A673 (cell line): ENCODE measurements at regions not wholly inside any gene's neighbourhood (a gene's known extent, or its start where the extent isn't known, plus 50 kb on each side); places are given as distances from the start of the nearest gene placed in this dataset.
"Not testable (repeated sequence)": the region's sequence is repeated elsewhere in the genome, so short reads cannot be mapped to it uniquely, and the experiment has no call there.

Experiments
- CTCF ChIP-seq: fragments of 300-800, 200-600 bp; sonication (generic); conservative IDR thresholded peaks from 2 replicates; pipeline ENCODE4 v1.5.1; 2017; ENCODE audit warnings: low read depth, mild to moderate bottlenecking, antibody characterized with exemption, low read length, moderate library complexity, mixed read lengths
- EZH2 ChIP-seq: fragments of 200-600 bp; sonication (generic); IDR thresholded peaks from 2 replicates; pipeline ENCODE4 v1.6.1; 2017; ENCODE audit warnings: borderline replicate concordance, low read depth, mild to moderate bottlenecking, mixed read lengths, antibody characterized with exemption, low read length; ENCODE audit not compliant: poor library complexity, severe bottlenecking

DNA sequence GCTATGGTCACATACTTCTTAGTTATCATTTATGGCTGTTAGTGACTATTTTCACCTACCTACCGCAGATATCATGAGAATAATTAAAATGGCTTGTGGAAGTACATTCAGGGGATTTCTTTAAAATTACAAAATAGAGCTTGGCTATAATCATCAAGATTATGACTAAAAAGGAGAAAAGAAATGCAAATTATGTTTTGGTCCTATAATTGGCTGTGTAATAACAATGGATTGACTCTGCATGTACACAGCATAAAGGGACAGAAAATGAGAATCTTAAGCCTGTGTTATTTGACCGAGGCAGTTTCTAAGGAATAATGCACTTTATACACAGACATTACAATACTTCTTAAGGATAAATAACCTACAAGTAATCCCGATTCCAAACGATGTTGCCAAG, 112.0 kb upstream of the C1QTNF3 start:
- not testable (repeated sequence) for TF ChIP-seq EZH2, CTCF
